Cardiac muscle cell (in vitro differentiated cells and primary cell): ENCODE measurements at regions not wholly inside any gene's neighbourhood (a gene's known extent, or its start where the extent isn't known, plus 50 kb on each side); places are given as distances from the start of the nearest gene placed in this dataset.

Source experiments
- DNase-seq, 2 donors: peaks; one replicate each; pipeline versions ENCODE4 v3.0.0 to v3.0.0-alpha.2; 2010 to 2017; ENCODE audit warnings: low read depth in 1 of 2, low spot score in 1 of 2
- H3K27ac ChIP-seq: fragments of 200-600 bp; sonication (generic); 2 replicates; pipeline ENCODE4 v1.5.1; 2016
- H3K27me3 ChIP-seq: fragments of 200-600 bp; sonication (generic); 2 replicates; pipeline ENCODE4 v1.6.0; 2016; ENCODE audit warnings: control low read depth
- H3K36me3 ChIP-seq: fragments of 200-600 bp; sonication (generic); 2 replicates; pipeline ENCODE4 v1.5.1; 2016; ENCODE audit warnings: control low read depth
- H3K4me1 ChIP-seq: fragments of 200-600 bp; sonication (generic); 2 replicates; pipeline ENCODE4 v1.8.1; 2017; ENCODE audit warnings: low read depth, mild to moderate bottlenecking, mixed run types
- H3K4me3 ChIP-seq: fragments of 200-600 bp; sonication (generic); 2 replicates; pipeline ENCODE4 v1.5.1; 2016; ENCODE audit warnings: mild to moderate bottlenecking
- H3K9me3 ChIP-seq: fragments of 200-600 bp; sonication (generic); 2 replicates; pipeline ENCODE4 v1.5.1; 2017; ENCODE audit warnings: low read depth, mild to moderate bottlenecking, control low read depth
- CTCF ChIP-seq: IDR thresholded peaks from 2 replicates; pipeline ENCODE4 v1.5.1; 2012; ENCODE audit warnings: low read depth, mild to moderate bottlenecking, low read length

DNA sequence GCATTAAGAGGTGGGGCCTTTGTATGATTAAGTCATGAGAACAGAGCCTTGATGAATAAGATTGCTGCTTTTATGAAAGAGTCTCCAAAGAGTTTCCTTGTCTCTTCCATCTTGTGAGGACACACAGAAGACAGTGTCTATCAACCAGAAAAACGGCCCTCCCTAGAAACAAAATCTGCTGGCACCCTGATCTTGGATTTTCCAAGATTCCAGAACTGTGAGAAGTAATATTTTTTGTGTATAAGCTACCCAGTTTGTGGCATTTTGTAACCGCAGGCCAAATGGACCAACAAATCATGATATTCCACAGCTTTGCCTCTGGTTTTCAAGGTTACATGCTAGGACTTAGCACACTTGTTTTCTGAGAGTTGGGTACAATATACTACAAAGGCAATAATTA, 687.8 kb downstream of the TDRD15 start:
- H3K27me3 ChIP-seq: no peaks in the 10 kb centered on the region
- no peak for TF ChIP-seq CTCF

GRCh38 chr2:21812766-21813165, 689.0 kb downstream of the TDRD15 start:
- Histone ChIP-seq H3K27me3 (no peaks in the 10 kb centered on the region), H3K36me3 (no peaks in the 10 kb centered on the region), H3K9me3 (no peaks in the 10 kb centered on the region), H3K4me1 (no peaks in the 10 kb centered on the region), H3K4me3 (no peak overlapping the region), H3K27ac (no peak overlapping the region)
- peak in 1 of 2 donors; percentile 54 for DNase-seq
- no peak for TF ChIP-seq CTCF

More for the DNA sequence above, 687.8 kb downstream of the TDRD15 start:
- no peak for DNase-seq
- Histone ChIP-seq H3K4me3 (no peak overlapping the region), H3K9me3 (no peaks in the 10 kb centered on the region), H3K27ac (no peak overlapping the region), H3K36me3 (no peaks in the 10 kb centered on the region), H3K4me1 (no peaks in the 10 kb centered on the region)

- no peak for TF ChIP-seq CTCF
Measured at GRCh38 chr2:21814588-21815149, 690.9 kb downstream of the TDRD15 start.

GRCh38 chr2:21818212-21818795, 694.5 kb downstream of the TDRD15 start:
- Histone ChIP-seq H3K27me3 (no peaks in the 10 kb centered on the region), H3K9me3 (no peaks in the 10 kb centered on the region), H3K4me1 (no peaks in the 10 kb centered on the region), H3K36me3 (no peaks in the 10 kb centered on the region), H3K4me3 (no peak overlapping the region), H3K27ac (no peak overlapping the region)
- no peak for DNase-seq
- no peak for TF ChIP-seq CTCF

More at GRCh38 chr2:21814588-21815149, 690.9 kb downstream of the TDRD15 start:
- Histone ChIP-seq H3K9me3 (no peaks in the 10 kb centered on the region), H3K27me3 (no peaks in the 10 kb centered on the region), H3K36me3 (no peaks in the 10 kb centered on the region), H3K4me1 (no peaks in the 10 kb centered on the region), H3K27ac (no peak overlapping the region), H3K4me3 (no peak overlapping the region)
- DNase-seq: no peak

DNA sequence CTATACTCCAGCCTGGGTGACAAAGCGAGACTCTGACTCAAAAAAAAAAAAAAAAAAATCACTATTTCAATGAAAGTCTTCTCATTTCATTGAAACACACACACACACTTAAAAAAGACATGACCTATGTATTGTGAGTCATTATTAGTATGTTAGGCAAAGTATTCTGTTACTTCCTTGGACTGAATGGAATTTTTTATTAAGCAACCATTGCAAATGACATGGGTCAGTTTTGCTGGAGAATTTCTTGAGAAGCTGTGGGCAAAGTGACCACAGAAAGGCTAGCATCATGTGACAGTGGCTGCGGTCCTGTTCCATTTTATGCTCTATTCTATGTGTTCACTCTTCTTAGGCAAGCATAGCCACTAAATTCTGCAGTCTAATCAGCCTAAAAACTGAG, 695.7 kb downstream of the TDRD15 start:
- H3K36me3 ChIP-seq: no peaks in the 10 kb centered on the region
- no peaks in the 10 kb centered on the region for H3K9me3 ChIP-seq
- no peak for TF ChIP-seq CTCF
- no peaks in the 10 kb centered on the region for H3K27me3 ChIP-seq
- no peak overlapping the region for H3K27ac ChIP-seq
- H3K4me1 ChIP-seq: no peaks in the 10 kb centered on the region
- DNase-seq: peak in 1 of 2 donors; percentile 2
- H3K4me3 ChIP-seq: no peak overlapping the region

DNA sequence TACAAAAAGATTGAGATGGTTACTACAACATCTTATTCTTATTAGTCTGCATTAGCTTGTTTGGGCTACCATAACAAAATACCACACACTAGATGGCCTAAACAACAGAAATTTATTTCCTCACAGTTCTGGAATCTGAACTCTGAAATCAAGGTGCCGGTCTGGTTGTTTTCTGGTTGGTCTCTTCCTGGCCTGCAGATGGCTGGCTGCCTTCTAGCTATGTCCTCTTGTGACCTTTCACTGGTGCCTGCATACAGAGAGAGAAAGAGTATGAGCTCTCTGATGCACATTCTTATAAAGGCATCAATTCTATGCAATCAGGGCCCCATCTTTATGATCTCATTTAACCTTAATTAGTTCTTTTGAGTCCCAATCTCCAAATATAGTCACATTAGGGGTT, 696.5 kb downstream of the TDRD15 start:
- no peaks in the 10 kb centered on the region for H3K9me3 ChIP-seq
- no peak overlapping the region for H3K4me3 ChIP-seq
- no peak for TF ChIP-seq CTCF
- no peak for DNase-seq
- no peaks in the 10 kb centered on the region for H3K36me3 ChIP-seq
- no peak overlapping the region for H3K27ac ChIP-seq
- H3K27me3 ChIP-seq: no peaks in the 10 kb centered on the region
- H3K4me1 ChIP-seq: no peaks in the 10 kb centered on the region
